ENCODE measurements at regions not wholly inside any gene's neighbourhood (a gene's known extent, or its start where the extent isn't known, plus 50 kb on each side); places are given as distances from the start of the nearest gene placed in this dataset.

DNA sequence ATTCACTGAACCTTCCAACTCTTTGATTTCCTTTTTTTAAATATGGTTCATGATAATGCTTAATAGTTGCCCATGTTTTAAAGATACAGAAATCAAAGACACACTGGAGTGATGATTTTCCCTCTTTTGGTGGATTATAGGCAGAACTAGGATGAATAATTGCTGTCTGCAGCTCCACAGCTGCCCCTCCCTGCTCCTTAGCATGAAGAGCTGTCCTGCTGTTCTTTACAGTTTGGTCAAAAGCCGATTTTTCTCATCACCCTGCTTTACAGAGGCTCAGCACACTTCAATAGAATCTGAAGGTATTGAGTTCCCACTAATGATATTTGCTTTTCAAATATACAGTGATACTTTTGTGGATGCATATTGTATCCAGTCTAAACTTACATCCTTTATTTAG, 202.6 kb downstream of the AASDHPPT start:
- TF ChIP-seq GATA2 (IDR thresholded peaks at IDR 0.05; ENCODE audit: insufficient read depth, insufficient read length, low read depth, low read length) (no peak), EZH2 (IDR thresholded peaks at IDR 0.05; ENCODE audit: borderline replicate concordance, low read depth, low read length, severe bottlenecking) (no peak), FOS (IDR thresholded peaks at IDR 0.05; ENCODE audit: borderline replicate concordance, insufficient read depth, low read length) (no peak), POLR2A (IDR thresholded peaks at IDR 0.05; ENCODE audit: low read depth, low read length) (no peak), POLR2AphosphoS5 (IDR thresholded peaks at IDR 0.05; ENCODE audit: insufficient read depth, low read depth, low read length) (no peak), JUN (IDR thresholded peaks at IDR 0.05; ENCODE audit: borderline replicate concordance, insufficient read depth, insufficient read length, low read depth) (no peak), MYC (IDR thresholded peaks at IDR 0.05; ENCODE audit: low read depth, low read length) (no peak)
- TF ChIP-seq, protein P1, sequence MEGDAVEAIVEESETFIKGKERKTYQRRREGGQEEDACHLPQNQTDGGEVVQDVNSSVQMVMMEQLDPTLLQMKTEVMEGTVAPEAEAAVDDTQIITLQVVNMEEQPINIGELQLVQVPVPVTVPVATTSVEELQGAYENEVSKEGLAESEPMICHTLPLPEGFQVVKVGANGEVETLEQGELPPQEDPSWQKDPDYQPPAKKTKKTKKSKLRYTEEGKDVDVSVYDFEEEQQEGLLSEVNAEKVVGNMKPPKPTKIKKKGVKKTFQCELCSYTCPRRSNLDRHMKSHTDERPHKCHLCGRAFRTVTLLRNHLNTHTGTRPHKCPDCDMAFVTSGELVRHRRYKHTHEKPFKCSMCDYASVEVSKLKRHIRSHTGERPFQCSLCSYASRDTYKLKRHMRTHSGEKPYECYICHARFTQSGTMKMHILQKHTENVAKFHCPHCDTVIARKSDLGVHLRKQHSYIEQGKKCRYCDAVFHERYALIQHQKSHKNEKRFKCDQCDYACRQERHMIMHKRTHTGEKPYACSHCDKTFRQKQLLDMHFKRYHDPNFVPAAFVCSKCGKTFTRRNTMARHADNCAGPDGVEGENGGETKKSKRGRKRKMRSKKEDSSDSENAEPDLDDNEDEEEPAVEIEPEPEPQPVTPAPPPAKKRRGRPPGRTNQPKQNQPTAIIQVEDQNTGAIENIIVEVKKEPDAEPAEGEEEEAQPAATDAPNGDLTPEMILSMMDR (IDR thresholded peaks at IDR 0.05; ENCODE audit: extremely low read depth in 1 of 2, insufficient read depth in 1 of 2, low read depth in 1 of 2, low read length in 2 of 2) = no peak
- TF ChIP-seq, protein P2, sequence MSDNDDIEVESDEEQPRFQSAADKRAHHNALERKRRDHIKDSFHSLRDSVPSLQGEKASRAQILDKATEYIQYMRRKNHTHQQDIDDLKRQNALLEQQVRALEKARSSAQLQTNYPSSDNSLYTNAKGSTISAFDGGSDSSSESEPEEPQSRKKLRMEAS (IDR thresholded peaks at IDR 0.05; ENCODE audit: insufficient read depth, insufficient read length) = no peak
- Histone ChIP-seq H3K4me1 (ENCODE audit: control insufficient read depth, extremely low read depth, insufficient read depth, low read length) (no peaks in the 10 kb centered on the region), H2AFZ (ENCODE audit: low read depth, low read length) (no peak overlapping the region), H3K4me3 (replicated peaks in 1 of 3; ENCODE audit: insufficient read depth in 1 of 3, low read depth in 1 of 3, low read length in 3 of 3) (no peak overlapping the region), H3K27me3 (ENCODE audit: control insufficient read depth in 2 of 2, insufficient read depth in 2 of 2, low read length in 2 of 2) (no peaks in the 10 kb centered on the region), H3K9me1 (replicated peaks; ENCODE audit: control insufficient read depth, extremely low read depth, insufficient read depth, low read length) (no peaks in the 10 kb centered on the region), H3K4me2 (ENCODE audit: insufficient read depth, low read length) (no peak overlapping the region), H3K36me3 (ENCODE audit: control insufficient read depth in 2 of 2, extremely low read depth in 1 of 2, insufficient read depth in 2 of 2, low read length in 2 of 2) (no peaks in the 10 kb centered on the region), H3K9ac (replicated peaks; ENCODE audit: extremely low read depth, insufficient read depth, low read length) (no peak overlapping the region), H3K9me3 (replicated peaks; ENCODE audit: control insufficient read depth, insufficient read depth, low read length) (peaks cover 2% of the 10 kb centered on the region), H4K20me1 (replicated peaks; ENCODE audit: control insufficient read depth, extremely low read depth, insufficient read depth, low read length) (no peaks in the 10 kb centered on the region), H3K79me2 (ENCODE audit: control insufficient read depth, insufficient read depth, low read length) (no peaks in the 10 kb centered on the region), H3K27ac (ENCODE audit: insufficient read depth, low read depth, low read length) (no peak overlapping the region)
- intact Hi-C loops (cut with micrococcal nuclease) (no loop called here), dilution Hi-C loops (cut with MboI; ENCODE audit: extremely low pct_ligation_motif_present, low sequenced_read_pairs) (no loop called here)
- DNase-seq (ENCODE audit: low read depth, low spot score) (no peak), FAIRE-seq (no peak)
- no TSS peak for BruUV-seq (replicated peaks)
- ChIA-PET CTCF (no interaction called here), POLR2A (no interaction called here)

Data from endothelial cell of umbilical vein (primary cell).